Upper lobe of left lung (tissue), 6 donors: ENCODE measurements at regions not wholly inside any gene's neighbourhood (a gene's known extent, or its start where the extent isn't known, plus 50 kb on each side); places are given as distances from the start of the nearest gene placed in this dataset.

Experiments
- ATAC-seq, 2 donors: fragments of 200-7000 bp; cut with Tn5 transposase; one replicate each; pipeline ENCODE4 v1.9.1; 2022; ENCODE audit warnings: mild to moderate bottlenecking in 2 of 2, moderate library complexity in 2 of 2; ENCODE audit not compliant: low FRiP score in 2 of 2
- DNase-seq, 2 donors: peaks; one replicate each; pipeline ENCODE4 v3.0.0-alpha.2; 2019 to 2020
- H3K27ac ChIP-seq, 4 donors: fragments of 200-600 bp; sonication (generic); one replicate each; pipeline ENCODE4 v1.5.1; 2016 to 2019
- H3K27me3 ChIP-seq, 4 donors: fragments of 200-600 bp; sonication (generic); one replicate each; pipeline ENCODE4 v1.5.1; 2017 to 2019
- H3K36me3 ChIP-seq, 4 donors: fragments of 200-600 bp; sonication (generic); one replicate each; pipeline ENCODE4 v1.5.1; 2016 to 2019
- H3K4me1 ChIP-seq, 4 donors: fragments of 200-600 bp; sonication (generic); one replicate each; pipeline ENCODE4 v1.5.1; 2018 to 2019
- H3K4me3 ChIP-seq, 4 donors: fragments of 200-600 bp; sonication (generic); one replicate each; pipeline ENCODE4 v1.5.1; 2017 to 2019; ENCODE audit warnings: mild to moderate bottlenecking in 2 of 4, moderate library complexity in 1 of 4
- H3K9me3 ChIP-seq, 4 donors: fragments of 200-600 bp; sonication (generic); one replicate each; pipeline ENCODE4 v1.5.1; 2018 to 2019
- EP300 ChIP-seq, 4 donors: sonication (generic); formaldehyde crosslinking; IDR thresholded peaks; one replicate each; pipeline ENCODE4 v1.5.1; 2017; ENCODE audit warnings: antibody characterized with exemption in 4 of 4, control low read depth in 2 of 4
- POLR2A ChIP-seq, 4 donors: fragments of 450-650 bp; IDR thresholded peaks; one replicate each; pipeline ENCODE4 v1.5.1; 2016 to 2017; ENCODE audit warnings: antibody characterized with exemption in 4 of 4, mild to moderate bottlenecking in 2 of 4
- POLR2AphosphoS5 ChIP-seq, 2 donors: sonication (generic); formaldehyde crosslinking; IDR thresholded peaks; one replicate each; pipeline ENCODE4 v1.5.1; 2017; ENCODE audit warnings: antibody characterized with exemption in 2 of 2
- WGBS, 2 donors: methylation state at CpG; one replicate each; pipeline ENCODE4 v1.1.5; 2017 to 2018; 5-methylcytosine and 5-hydroxymethylcytosine counted together
- TF ChIP-seq, protein P1 (sequence below), 6 experiments: fragments of 450-650 bp in 4 of 6; fragments of 200-600 bp in 2 of 6; sonication (generic) in 2 of 6; IDR thresholded peaks; one replicate each; pipeline ENCODE4 v1.5.1; 2016 to 2019; ENCODE audit warnings: antibody characterized with exemption in 6 of 6
- donor health status: DM: no; HTN: no; CAD: no; lungs with moderate emphysema.
- donor health status: DM: no; HTN: yes; CAD: no; lungs with severe emphysema.

DNA sequence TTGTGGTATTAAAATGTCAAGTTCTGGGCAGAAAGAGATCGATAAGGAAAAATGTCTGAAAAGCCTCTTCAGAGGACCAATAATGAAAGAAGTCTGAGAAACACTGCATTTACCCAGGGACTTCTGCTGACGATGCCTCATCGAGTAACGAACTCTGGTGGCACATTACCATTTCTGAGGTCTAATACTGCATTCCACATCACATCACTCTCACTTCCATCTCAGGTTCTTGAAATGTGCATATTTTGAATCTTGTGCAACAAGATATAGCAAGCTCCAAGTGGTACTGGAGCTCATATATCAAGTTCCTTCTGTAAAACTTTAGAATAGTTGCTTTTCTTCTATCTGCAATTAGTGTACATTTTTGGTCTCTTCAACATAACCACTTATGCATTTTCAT, 619.1 kb upstream of the DDX18 start:
- 89 to 91% methylated on average over 4 of the region's 4 CpGs for WGBS, 2 donors
- DNase-seq (no peak), ATAC-seq (no peak)
- Histone ChIP-seq H3K9me3 (no peaks in the 10 kb centered on the region), H3K4me3 (no peak overlapping the region), H3K36me3 (no peaks in the 10 kb centered on the region), H3K4me1 (no peaks in the 10 kb centered on the region), H3K27ac (no peak overlapping the region), H3K27me3 (no peaks in the 10 kb centered on the region)
- TF ChIP-seq POLR2A (IDR thresholded peaks at IDR 0.05) (no peak), POLR2AphosphoS5 (IDR thresholded peaks at IDR 0.05) (no peak), EP300 (IDR thresholded peaks at IDR 0.05) (no peak)
- TF ChIP-seq, protein P1, sequence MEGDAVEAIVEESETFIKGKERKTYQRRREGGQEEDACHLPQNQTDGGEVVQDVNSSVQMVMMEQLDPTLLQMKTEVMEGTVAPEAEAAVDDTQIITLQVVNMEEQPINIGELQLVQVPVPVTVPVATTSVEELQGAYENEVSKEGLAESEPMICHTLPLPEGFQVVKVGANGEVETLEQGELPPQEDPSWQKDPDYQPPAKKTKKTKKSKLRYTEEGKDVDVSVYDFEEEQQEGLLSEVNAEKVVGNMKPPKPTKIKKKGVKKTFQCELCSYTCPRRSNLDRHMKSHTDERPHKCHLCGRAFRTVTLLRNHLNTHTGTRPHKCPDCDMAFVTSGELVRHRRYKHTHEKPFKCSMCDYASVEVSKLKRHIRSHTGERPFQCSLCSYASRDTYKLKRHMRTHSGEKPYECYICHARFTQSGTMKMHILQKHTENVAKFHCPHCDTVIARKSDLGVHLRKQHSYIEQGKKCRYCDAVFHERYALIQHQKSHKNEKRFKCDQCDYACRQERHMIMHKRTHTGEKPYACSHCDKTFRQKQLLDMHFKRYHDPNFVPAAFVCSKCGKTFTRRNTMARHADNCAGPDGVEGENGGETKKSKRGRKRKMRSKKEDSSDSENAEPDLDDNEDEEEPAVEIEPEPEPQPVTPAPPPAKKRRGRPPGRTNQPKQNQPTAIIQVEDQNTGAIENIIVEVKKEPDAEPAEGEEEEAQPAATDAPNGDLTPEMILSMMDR (IDR thresholded peaks at IDR 0.05): no peak

DNA sequence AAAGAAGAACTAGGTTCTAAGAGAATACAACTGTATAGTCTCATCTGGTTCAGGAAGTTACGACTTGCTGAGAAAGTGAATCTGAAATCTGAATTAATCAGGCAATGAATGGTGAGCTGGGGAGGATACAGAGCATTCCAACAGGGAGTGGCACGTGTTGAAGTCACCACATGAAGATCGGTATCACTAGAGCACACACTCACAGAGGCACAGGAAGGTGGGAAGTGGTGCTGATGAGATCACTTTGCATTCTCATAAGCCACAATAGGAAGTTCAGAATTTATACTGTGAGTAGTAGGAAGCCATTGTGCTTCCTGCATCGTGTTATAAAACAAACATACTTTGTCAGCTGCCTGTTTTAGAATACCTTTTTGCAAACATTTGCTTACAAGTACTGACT, 615.0 kb upstream of the DDX18 start:
- ATAC-seq (no peak), DNase-seq (no peak)
- H3K4me1 ChIP-seq: no peaks in the 10 kb centered on the region
- no peaks in the 10 kb centered on the region for H3K27me3 ChIP-seq
- TF ChIP-seq POLR2A (IDR thresholded peaks at IDR 0.05) (no peak), EP300 (IDR thresholded peaks at IDR 0.05) (no peak), POLR2AphosphoS5 (IDR thresholded peaks at IDR 0.05) (no peak)
- TF ChIP-seq, protein P1 (IDR thresholded peaks at IDR 0.05): no peak
- no peaks in the 10 kb centered on the region for H3K9me3 ChIP-seq
- 40 to 42% methylated on average over 4 of the region's 4 CpGs for WGBS, 2 donors
- no peak overlapping the region for H3K27ac ChIP-seq
- H3K4me3 ChIP-seq: no peak overlapping the region
- H3K36me3 ChIP-seq: no peaks in the 10 kb centered on the region

DNA sequence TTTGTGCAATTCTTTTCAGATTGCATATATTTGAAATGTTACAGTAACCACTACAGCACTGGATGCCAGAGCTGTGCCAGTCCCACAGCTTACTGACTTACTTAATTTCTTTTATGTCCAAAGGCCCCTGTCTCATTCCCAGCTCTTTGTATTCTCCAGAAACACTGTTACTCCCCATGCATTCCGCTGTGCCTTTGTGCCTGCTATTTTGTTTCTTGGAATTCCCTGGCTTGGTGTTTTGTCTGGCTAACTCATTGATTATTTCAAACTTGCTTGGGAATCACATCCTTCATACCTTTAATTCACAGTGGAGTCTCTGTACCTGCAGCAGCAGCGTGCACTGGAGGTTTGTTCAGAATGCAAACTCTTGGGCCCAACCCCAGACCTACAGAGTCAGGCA, 601.9 kb upstream of the DDX18 start:
- Histone ChIP-seq H3K27ac (no peak overlapping the region), H3K27me3 (no peaks in the 10 kb centered on the region), H3K9me3 (no peaks in the 10 kb centered on the region), H3K4me3 (no peak overlapping the region), H3K4me1 (no peaks in the 10 kb centered on the region), H3K36me3 (no peaks in the 10 kb centered on the region)
- 80 to 83% methylated on average over 2 of the region's 2 CpGs for WGBS, 2 donors
- DNase-seq (no peak), ATAC-seq (no peak)
- no peak for TF ChIP-seq EP300 (IDR thresholded peaks at IDR 0.05)
- no peak for TF ChIP-seq POLR2A (IDR thresholded peaks at IDR 0.05)
- TF ChIP-seq POLR2AphosphoS5 (IDR thresholded peaks at IDR 0.05): no peak
- TF ChIP-seq, protein P1 (IDR thresholded peaks at IDR 0.05): no peak

DNA sequence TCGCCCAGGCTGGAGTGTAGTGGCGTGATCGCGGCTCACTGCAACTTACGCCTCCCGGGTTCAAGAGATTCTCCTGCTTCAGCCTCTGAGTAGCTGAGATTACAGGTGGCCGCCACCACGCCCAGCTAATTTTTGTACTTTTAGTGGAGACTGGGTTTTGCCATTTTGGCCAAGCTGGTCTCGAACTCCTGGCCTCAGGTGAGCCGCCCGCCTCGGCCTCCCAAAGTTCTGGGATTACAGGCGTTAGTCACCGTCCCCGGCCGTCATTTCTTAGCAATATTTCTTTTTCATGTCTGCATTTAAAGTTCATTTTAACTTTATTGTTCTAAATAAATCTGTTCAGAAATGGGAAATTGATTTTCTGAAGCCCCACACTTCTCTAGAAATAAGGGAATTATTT, 597.3 kb upstream of the DDX18 start:
- DNase-seq: peak in 1 of 2 donors; percentile 42
- TF ChIP-seq POLR2AphosphoS5 (IDR thresholded peaks at IDR 0.05): no peak
- TF ChIP-seq POLR2A (IDR thresholded peaks at IDR 0.05): no peak
- TF ChIP-seq, protein P1 (IDR thresholded peaks at IDR 0.05): no peak
- TF ChIP-seq EP300 (IDR thresholded peaks at IDR 0.05): no peak
- Histone ChIP-seq H3K9me3 (no peaks in the 10 kb centered on the region), H3K4me3 (no peak overlapping the region), H3K36me3 (no peaks in the 10 kb centered on the region), H3K4me1 (no peaks in the 10 kb centered on the region), H3K27me3 (no peaks in the 10 kb centered on the region), H3K27ac (no peak overlapping the region)
- WGBS, 2 donors: 94% methylated on average over 16 of the region's 16 CpGs
- ATAC-seq: no peak

DNA sequence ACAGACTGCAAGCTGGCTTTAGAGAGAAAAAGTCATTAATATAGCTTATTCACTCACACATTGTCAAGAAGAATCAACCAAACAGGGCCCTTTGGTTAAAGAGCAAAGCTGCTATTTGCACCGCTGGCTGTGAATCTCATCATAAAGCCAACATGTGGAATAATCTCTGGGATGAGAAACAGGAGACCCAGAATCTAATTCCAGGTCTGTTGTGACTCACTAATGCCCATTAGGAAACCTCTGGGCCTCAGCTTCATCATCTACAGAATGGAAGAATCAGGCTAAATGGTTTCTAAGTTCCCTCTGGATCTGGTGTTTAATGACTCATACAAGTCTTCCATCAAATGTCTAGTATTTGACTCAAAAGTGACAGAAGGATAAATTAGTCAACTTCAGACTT, 591.7 kb upstream of the DDX18 start:
- no peak overlapping the region for H3K27ac ChIP-seq
- no peaks in the 10 kb centered on the region for H3K27me3 ChIP-seq
- 67 to 77% methylated on average over 1 of the region's 1 CpG for WGBS, 2 donors
- DNase-seq: no peak
- H3K36me3 ChIP-seq: no peaks in the 10 kb centered on the region
- no peaks in the 10 kb centered on the region for H3K4me1 ChIP-seq
- no peak overlapping the region for H3K4me3 ChIP-seq
- no peak for TF ChIP-seq EP300 (IDR thresholded peaks at IDR 0.05)
- H3K9me3 ChIP-seq: no peaks in the 10 kb centered on the region
- ATAC-seq: no peak
